GM12874 (cell line): ENCODE measurements at regions not wholly inside any gene's neighbourhood (a gene's known extent, or its start where the extent isn't known, plus 50 kb on each side); places are given as distances from the start of the nearest gene placed in this dataset.
A peak's percentile ranks its signal among the peaks of the same experiment; 100 is the strongest.

ENCODE experiments used
- CTCF ChIP-seq: IDR thresholded peaks from 2 replicates; pipeline ENCODE4 v1.5.1; 2011; ENCODE audit warnings: low read depth, mild to moderate bottlenecking, control low read depth, low read length, moderate library complexity; ENCODE audit not compliant: insufficient read depth

GRCh38 chr10:9668411-9668810 is 1349.3 kb upstream of the CELF2 start:
- TF ChIP-seq CTCF = no peak

- TF ChIP-seq CTCF = no peak
Measured at GRCh38 chr10:9670911-9671310, 1346.8 kb upstream of the CELF2 start.

GRCh38 chr10:9681655-9682054 is 1336.0 kb upstream of the CELF2 start:
- TF ChIP-seq CTCF = peak; percentile 25; the same call in 1 of the 2 replicates

GRCh38 chr10:9682802-9683201 is 1334.9 kb upstream of the CELF2 start:
- no peak for TF ChIP-seq CTCF

GRCh38 chr10:9684186-9684585 is 1333.5 kb upstream of the CELF2 start:
- TF ChIP-seq CTCF = no peak

GRCh38 chr10:9685596-9685995 is 1332.1 kb upstream of the CELF2 start:
- TF ChIP-seq CTCF = no peak

GRCh38 chr10:9688711-9689110 is 1329.0 kb upstream of the CELF2 start:
- TF ChIP-seq CTCF = no peak

- TF ChIP-seq CTCF = no peak
Measured at GRCh38 chr10:9707216-9707615, 1310.5 kb upstream of the CELF2 start.
